Ishikawa (cell line): ENCODE measurements at regions not wholly inside any gene's neighbourhood (a gene's known extent, or its start where the extent isn't known, plus 50 kb on each side); places are given as distances from the start of the nearest gene placed in this dataset.

Source experiments
- CEBPB ChIP-seq: IDR thresholded peaks from 2 replicates; pipeline ENCODE4 v1.6.1; 2012
- CREB1 ChIP-seq: IDR thresholded peaks from 2 replicates; pipeline ENCODE4 v1.6.1; 2012; ENCODE audit warnings: low read depth
- TAF1 ChIP-seq: IDR thresholded peaks from 2 replicates; pipeline ENCODE4 v1.6.1; 2012; ENCODE audit warnings: low read depth, mild to moderate bottlenecking
- YY1 ChIP-seq: IDR thresholded peaks from 2 replicates; pipeline ENCODE4 v1.6.1; 2012; ENCODE audit warnings: low read depth

GRCh38 chr4:24722026-24722568 is 73.3 kb upstream of the SOD3 start:
- no peak for TF ChIP-seq CREB1
- TF ChIP-seq YY1: no peak
- 0 out of 2 replicates have a peak, but pooled peaks have one; percentile 21 for TF ChIP-seq CEBPB
- no peak for TF ChIP-seq TAF1
